DND-41 (cell line): ENCODE measurements at regions not wholly inside any gene's neighbourhood (a gene's known extent, or its start where the extent isn't known, plus 50 kb on each side); places are given as distances from the start of the nearest gene placed in this dataset.
"Not testable (repeated sequence)": the region's sequence is repeated elsewhere in the genome, so short reads cannot be mapped to it uniquely, and the experiment has no call there.

Experiments
- ATAC-seq: fragments of 200-7000 bp; cut with Tn5 transposase; 3 replicates; pipeline ENCODE4 v1.9.1; 2021; ENCODE audit warnings: low read depth; ENCODE audit not compliant: insufficient read depth
- DNase-seq: peaks from one replicate; pipeline ENCODE4 v3.0.0-alpha.2; 2020
- H2AFZ ChIP-seq: 2 replicates; pipeline ENCODE4 v1.6.0; 2012; ENCODE audit warnings: low read depth, low read length
- H3K27ac ChIP-seq: 2 replicates; pipeline ENCODE4 v1.5.1; 2012; ENCODE audit warnings: low read length, inconsistent platforms
- H3K27me3 ChIP-seq: fragments of 200-600 bp; sonication (generic); 2 replicates; pipeline ENCODE4 v1.6.0; 2012; ENCODE audit warnings: low read length, mild to moderate bottlenecking, inconsistent platforms; ENCODE audit not compliant: insufficient read depth, poor library complexity
- H3K36me3 ChIP-seq: 2 replicates; pipeline ENCODE4 v1.5.1; 2012; ENCODE audit warnings: low read length, inconsistent platforms; ENCODE audit not compliant: insufficient read depth
- H3K4me1 ChIP-seq: 2 replicates; pipeline ENCODE4 v1.5.1; 2012; ENCODE audit warnings: mild to moderate bottlenecking, low read length; ENCODE audit not compliant: insufficient read depth
- H3K4me2 ChIP-seq: 2 replicates; pipeline ENCODE4 v1.6.0; 2012; ENCODE audit warnings: mild to moderate bottlenecking, moderate library complexity, low read length, inconsistent platforms; ENCODE audit not compliant: insufficient read depth
- H3K4me3 ChIP-seq, 2 experiments: fragments of 200-600 bp in 1 of 2; shearing (Covaris generic) in 1 of 2; 2 replicates each; pipeline ENCODE4 v1.5.1; 2012 to 2016; ENCODE audit warnings: inconsistent platforms in 2 of 2, low read length in 2 of 2, mild to moderate bottlenecking in 2 of 2, low read depth in 1 of 2, moderate library complexity in 1 of 2
- H3K79me2 ChIP-seq: 2 replicates; pipeline ENCODE4 v1.6.0; 2012; ENCODE audit warnings: low read length, inconsistent platforms; ENCODE audit not compliant: insufficient read depth
- H3K9ac ChIP-seq: 2 replicates; pipeline ENCODE4 v1.6.0; 2012; ENCODE audit warnings: low read depth, mild to moderate bottlenecking, inconsistent platforms, low read length, moderate library complexity
- H3K9me3 ChIP-seq: 2 replicates; pipeline ENCODE4 v1.5.1; 2012; ENCODE audit warnings: low read length, moderate library complexity, mild to moderate bottlenecking, inconsistent platforms; ENCODE audit not compliant: insufficient read depth, severe bottlenecking
- H4K20me1 ChIP-seq: 2 replicates; pipeline ENCODE4 v1.6.0; 2012; ENCODE audit warnings: low read length; ENCODE audit not compliant: insufficient read depth
- EZH2 ChIP-seq: IDR thresholded peaks from 3 replicates; pipeline ENCODE4 v1.6.1; 2012; ENCODE audit warnings: borderline replicate concordance, low read depth, mild to moderate bottlenecking, moderate library complexity, low read length, inconsistent platforms; ENCODE audit not compliant: severe bottlenecking
- TF ChIP-seq, protein P1 (sequence below): IDR thresholded peaks from 2 replicates; pipeline ENCODE4 v1.5.1; 2012; ENCODE audit warnings: borderline replicate concordance, low read length, moderate library complexity, mild to moderate bottlenecking; ENCODE audit not compliant: poor library complexity, severe bottlenecking; ENCODE audit errors: extremely low read depth

DNA sequence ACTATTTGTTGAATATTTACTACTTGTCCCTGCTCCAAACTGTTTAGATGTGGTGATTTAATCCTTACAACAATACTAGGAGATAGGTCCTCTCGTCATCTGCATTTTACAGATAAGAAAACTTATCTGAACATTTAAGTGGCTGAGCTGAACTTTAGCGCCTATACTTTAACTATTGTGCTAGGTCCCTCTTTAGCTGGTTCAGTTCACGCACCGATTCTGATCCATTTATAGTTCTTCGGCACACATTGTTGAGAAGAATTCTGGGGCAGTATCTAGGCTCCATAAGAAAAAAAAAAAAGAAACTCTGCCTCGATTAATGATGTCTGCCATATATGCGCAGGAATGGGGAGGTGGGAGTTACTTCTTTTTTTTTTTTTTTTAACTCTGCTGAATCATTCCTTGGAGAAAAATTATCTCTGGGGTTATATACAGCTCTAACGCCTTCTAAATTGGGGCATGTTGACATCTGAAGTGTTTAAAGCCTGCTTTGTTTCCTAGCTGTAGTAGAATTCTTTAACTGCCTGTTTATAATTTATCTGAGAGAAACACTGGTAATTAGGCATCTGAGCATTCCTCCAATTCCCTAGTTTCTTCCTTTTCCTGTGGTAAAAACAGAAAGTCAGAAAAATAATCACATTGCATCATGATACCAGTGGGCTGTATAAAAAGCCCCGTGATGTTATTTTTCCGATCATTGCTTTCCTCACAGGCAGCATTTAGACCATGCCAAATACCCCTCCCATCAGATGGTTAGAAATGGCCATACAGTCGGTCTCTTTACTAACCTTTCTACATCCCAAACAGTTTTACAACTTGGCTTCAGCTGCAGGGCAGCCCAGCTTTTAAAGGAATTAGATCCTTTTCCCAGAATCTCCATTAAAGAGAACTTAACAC, 98.5 kb upstream of the KDM7A start:
- no peak for DNase-seq
- TF ChIP-seq EZH2: no peak
- TF ChIP-seq, protein P1, sequence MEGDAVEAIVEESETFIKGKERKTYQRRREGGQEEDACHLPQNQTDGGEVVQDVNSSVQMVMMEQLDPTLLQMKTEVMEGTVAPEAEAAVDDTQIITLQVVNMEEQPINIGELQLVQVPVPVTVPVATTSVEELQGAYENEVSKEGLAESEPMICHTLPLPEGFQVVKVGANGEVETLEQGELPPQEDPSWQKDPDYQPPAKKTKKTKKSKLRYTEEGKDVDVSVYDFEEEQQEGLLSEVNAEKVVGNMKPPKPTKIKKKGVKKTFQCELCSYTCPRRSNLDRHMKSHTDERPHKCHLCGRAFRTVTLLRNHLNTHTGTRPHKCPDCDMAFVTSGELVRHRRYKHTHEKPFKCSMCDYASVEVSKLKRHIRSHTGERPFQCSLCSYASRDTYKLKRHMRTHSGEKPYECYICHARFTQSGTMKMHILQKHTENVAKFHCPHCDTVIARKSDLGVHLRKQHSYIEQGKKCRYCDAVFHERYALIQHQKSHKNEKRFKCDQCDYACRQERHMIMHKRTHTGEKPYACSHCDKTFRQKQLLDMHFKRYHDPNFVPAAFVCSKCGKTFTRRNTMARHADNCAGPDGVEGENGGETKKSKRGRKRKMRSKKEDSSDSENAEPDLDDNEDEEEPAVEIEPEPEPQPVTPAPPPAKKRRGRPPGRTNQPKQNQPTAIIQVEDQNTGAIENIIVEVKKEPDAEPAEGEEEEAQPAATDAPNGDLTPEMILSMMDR: no peak
- no peaks in the 10 kb centered on the region for H3K79me2 ChIP-seq
- H3K4me2 ChIP-seq: no peak overlapping the region
- no peak overlapping the region for H3K4me3 ChIP-seq
- H3K36me3 ChIP-seq: no peaks in the 10 kb centered on the region
- no peak for ATAC-seq
- H4K20me1 ChIP-seq: no peaks in the 10 kb centered on the region
- no peak overlapping the region for H3K9ac ChIP-seq
- H3K4me1 ChIP-seq: no peaks in the 10 kb centered on the region
- H3K27me3 ChIP-seq: no peaks in the 10 kb centered on the region
- no peak overlapping the region for H2AFZ ChIP-seq
- no peaks in the 10 kb centered on the region for H3K9me3 ChIP-seq
- H3K27ac ChIP-seq: no peak overlapping the region

DNA sequence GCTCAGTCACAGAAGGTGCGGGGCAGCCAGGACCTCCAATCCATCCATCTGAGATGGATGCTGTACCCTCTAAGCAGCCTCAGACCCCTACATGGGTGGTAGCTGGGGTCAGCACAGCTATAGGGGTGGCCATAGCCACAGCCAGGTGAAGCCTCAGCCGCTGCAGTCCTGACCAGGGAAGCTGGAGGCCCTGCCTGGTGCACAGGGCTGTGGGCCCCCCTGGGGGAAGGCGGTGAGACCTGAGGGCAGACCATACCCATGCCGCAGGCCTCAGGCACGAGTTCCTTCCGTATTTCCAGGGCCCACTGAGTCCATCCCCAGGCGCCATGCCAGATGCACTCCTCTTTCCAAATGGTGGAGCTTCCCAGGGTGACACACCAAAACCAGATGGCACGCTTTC, 96.6 kb upstream of the KDM7A start:
- Histone ChIP-seq H3K79me2 (no peaks in the 10 kb centered on the region), H4K20me1 (no peaks in the 10 kb centered on the region), H3K4me2 (no peak overlapping the region), H3K9ac (no peak overlapping the region), H3K27me3 (no peaks in the 10 kb centered on the region), H3K4me3 (no peak overlapping the region), H3K36me3 (no peaks in the 10 kb centered on the region), H3K4me1 (no peaks in the 10 kb centered on the region), H2AFZ (no peak overlapping the region), H3K27ac (no peak overlapping the region), H3K9me3 (no peaks in the 10 kb centered on the region)
- ATAC-seq: no peak
- TF ChIP-seq, protein P1: no peak
- TF ChIP-seq EZH2: no peak
- DNase-seq: no peak

DNA sequence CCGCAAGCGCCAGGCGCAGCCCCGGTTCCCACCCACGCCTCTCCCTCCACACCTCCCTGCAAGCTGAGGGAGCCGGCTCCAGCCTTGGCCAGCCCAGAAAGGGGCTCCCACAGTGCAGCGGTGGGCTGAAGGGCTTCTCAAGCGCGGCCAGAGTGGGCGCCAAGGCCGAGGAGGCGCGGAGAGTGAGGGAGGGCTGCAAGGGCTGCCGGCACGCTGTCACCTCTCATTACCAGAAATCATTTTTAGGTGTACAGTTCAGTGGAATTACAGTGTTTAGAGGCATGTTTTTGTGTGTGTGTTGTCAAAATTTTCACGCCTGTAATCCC, 94.8 kb upstream of the KDM7A start:
- not testable (repeated sequence) for H3K9ac ChIP-seq, H3K4me3 ChIP-seq, H2AFZ ChIP-seq, H3K27ac ChIP-seq, H3K36me3 ChIP-seq, DNase-seq, ATAC-seq, H4K20me1 ChIP-seq, H3K4me1 ChIP-seq, H3K9me3 ChIP-seq, H3K27me3 ChIP-seq, H3K4me2 ChIP-seq, H3K79me2 ChIP-seq

DNA sequence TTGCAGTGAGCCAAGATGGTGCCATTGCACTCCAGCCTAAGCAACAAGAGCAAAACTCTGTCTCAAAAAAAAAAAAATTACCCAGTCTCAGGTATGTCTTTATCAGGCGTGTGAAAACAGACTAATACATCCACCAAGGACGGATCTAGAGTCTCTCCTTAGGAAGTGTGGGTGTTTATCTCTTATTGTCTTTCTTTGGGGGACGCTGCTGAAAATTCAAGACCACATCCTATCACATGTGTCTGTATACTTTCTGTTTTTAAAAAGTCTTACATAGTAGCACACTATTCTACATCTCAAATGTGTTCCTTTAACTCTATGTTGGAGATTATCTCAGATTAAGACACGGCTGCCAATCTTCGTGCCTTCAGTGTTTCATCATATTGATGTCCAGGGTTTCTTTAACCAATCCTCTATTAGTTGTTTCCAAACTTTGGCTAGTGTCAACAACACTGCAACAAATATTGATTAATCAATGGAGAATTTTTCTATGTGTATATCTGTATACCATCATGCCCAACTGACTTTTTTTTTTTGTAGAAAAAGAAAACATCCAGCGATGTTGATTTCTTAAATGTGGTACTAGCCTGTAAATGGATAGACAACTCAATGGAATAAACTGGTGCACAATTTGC, 92.3 kb upstream of the KDM7A start:
- Histone ChIP-seq H3K9me3 (no peaks in the 10 kb centered on the region), H3K4me2 (no peak overlapping the region), H2AFZ (no peak overlapping the region), H3K4me1 (no peaks in the 10 kb centered on the region), H3K27ac (no peak overlapping the region), H4K20me1 (no peaks in the 10 kb centered on the region), H3K4me3 (no peak overlapping the region), H3K27me3 (no peaks in the 10 kb centered on the region), H3K79me2 (no peaks in the 10 kb centered on the region), H3K9ac (no peak overlapping the region), H3K36me3 (no peaks in the 10 kb centered on the region)
- TF ChIP-seq, protein P1: no peak
- no peak for TF ChIP-seq EZH2
- DNase-seq: no peak
- ATAC-seq: peak; percentile 31; the same call in 1 of the 3 replicates
